B cell (primary cell): ENCODE measurements at regions not wholly inside any gene's neighbourhood (a gene's known extent, or its start where the extent isn't known, plus 50 kb on each side); places are given as distances from the start of the nearest gene placed in this dataset.

ENCODE experiments used
- ATAC-seq: fragments of 200-7000 bp; cut with Tn5 transposase; one replicate; pipeline ENCODE4 v1.10.0; 2021; ENCODE audit warnings: low read depth, mild to moderate bottlenecking, moderate number of reproducible peaks, moderate library complexity
- CTCF ChIA-PET: fragments of 350-600 bp; sonication (Branson Sonifier 250); formaldehyde crosslinking; loops from one replicate; lab custom pipeline; 2021; ENCODE audit warnings: antibody characterized with exemption, inconsistent platforms; lab: Charles Lee
- POLR2A ChIA-PET: fragments of 350-600 bp; sonication (Branson Sonifier 250); formaldehyde crosslinking; loops from one replicate; lab custom pipeline; 2021; ENCODE audit warnings: antibody characterized with exemption; lab: Charles Lee
- DNase-seq: peaks from one replicate; pipeline ENCODE4 v3.0.0; 2013
- H2AFZ ChIP-seq: 2 replicates; pipeline ENCODE4 v1.6.1; 2012; ENCODE audit warnings: mild to moderate bottlenecking, low read depth, low read length; ENCODE audit not compliant: insufficient read depth, poor library complexity, severe bottlenecking
- H3K27ac ChIP-seq, 2 donors: 1 replicate in 1 of 2; 2 replicates in 1 of 2; pipeline ENCODE4 v1.5.1; 2012 to 2013; ENCODE audit warnings: low read length in 2 of 2, mild to moderate bottlenecking in 2 of 2, moderate library complexity in 1 of 2
- H3K27me3 ChIP-seq, 4 experiments: fragments of 200-600 bp in 1 of 4; sonication (generic) in 1 of 4; replicated peaks in 1 of 4; 1 replicate in 2 of 4; 2 replicates in 2 of 4; pipeline versions ENCODE4 v1.6.1 to v1.7.0; 2013 to 2016; ENCODE audit warnings: low read length in 3 of 4, mild to moderate bottlenecking in 2 of 4, mixed read lengths in 1 of 4, moderate library complexity in 1 of 4; ENCODE audit not compliant: insufficient read depth in 4 of 4, control insufficient read depth in 3 of 4; ENCODE audit errors: control extremely low read depth in 1 of 4
- H3K36me3 ChIP-seq, 2 experiments: replicated peaks in 1 of 2; 1 replicate in 1 of 2; 2 replicates in 1 of 2; pipeline versions ENCODE4 v1.6.1 to v1.7.1; 2013; ENCODE audit warnings: low read length in 1 of 2; ENCODE audit not compliant: insufficient read depth in 2 of 2, control insufficient read depth in 1 of 2; ENCODE audit errors: control extremely low read depth in 1 of 2, extremely low read depth in 1 of 2
- H3K4me1 ChIP-seq, 2 donors: fragments of 200-600 bp in 1 of 2; sonication (generic) in 1 of 2; 1 replicate in 1 of 2; 2 replicates in 1 of 2; pipeline versions ENCODE4 v1.5.1 to v1.6.1; 2013 to 2017; ENCODE audit warnings: low read length in 2 of 2; ENCODE audit not compliant: control insufficient read depth in 2 of 2, insufficient read depth in 2 of 2
- H3K4me2 ChIP-seq: replicated peaks from 2 replicates; pipeline ENCODE3; 2012; ENCODE audit warnings: mild to moderate bottlenecking, low read depth, low read length; ENCODE audit not compliant: poor library complexity, severe bottlenecking
- H3K4me3 ChIP-seq, 5 experiments: fragments of 200-600 bp in 1 of 5; sonication (generic) in 1 of 5; 1 replicate in 3 of 5; 2 replicates in 2 of 5; pipeline versions ENCODE4 v1.5.1 to v1.7.0; 2011 to 2016; ENCODE audit warnings: low read length in 4 of 5, mild to moderate bottlenecking in 4 of 5, low read depth in 2 of 5, control low read depth in 1 of 5, moderate library complexity in 1 of 5; ENCODE audit not compliant: insufficient read depth in 1 of 5; ENCODE audit errors: control extremely low read depth in 1 of 5, extremely low read depth in 1 of 5
- H3K79me2 ChIP-seq: fragments of 200-600 bp; sonication (generic); one replicate; pipeline ENCODE4 v1.6.0; 2016; ENCODE audit warnings: low read length; ENCODE audit not compliant: control insufficient read depth, insufficient read depth
- H3K9ac ChIP-seq: fragments of 200-600 bp; sonication (generic); 2 replicates; pipeline ENCODE4 v1.6.1; 2017; ENCODE audit warnings: mild to moderate bottlenecking, low read length, moderate library complexity
- H3K9me3 ChIP-seq, 3 donors: one replicate each; pipeline versions ENCODE4 v1.6.1 to v1.7.1; 2013; ENCODE audit warnings: low read length in 2 of 3; ENCODE audit not compliant: control insufficient read depth in 2 of 3, insufficient read depth in 1 of 3; ENCODE audit errors: control extremely low read depth in 1 of 3
- H4K20me1 ChIP-seq: 2 replicates; pipeline ENCODE4 v1.6.0; 2012; ENCODE audit warnings: mild to moderate bottlenecking, low read length; ENCODE audit not compliant: insufficient read depth, control insufficient read depth, poor library complexity, severe bottlenecking
- H3K27ac Mint-ChIP-seq: one replicate; pipeline ENCODE4 v1.8.0; 2021; ENCODE audit warnings: mixed read lengths
- H3K27me3 Mint-ChIP-seq: one replicate; pipeline ENCODE4 v1.8.0; 2021; ENCODE audit warnings: mixed read lengths
- H3K4me1 Mint-ChIP-seq: one replicate; pipeline ENCODE4 v1.8.0; 2021; ENCODE audit warnings: mixed read lengths
- H3K4me3 Mint-ChIP-seq: one replicate; pipeline ENCODE4 v1.8.0; 2021; ENCODE audit warnings: mixed read lengths
- H3K9me3 Mint-ChIP-seq: one replicate; pipeline ENCODE4 v1.8.0; 2022; ENCODE audit warnings: mixed read lengths; ENCODE audit not compliant: insufficient read depth
- EZH2 ChIP-seq: IDR thresholded peaks from 2 replicates; pipeline ENCODE4 v1.6.1; 2012; ENCODE audit warnings: borderline replicate concordance, low read depth, mild to moderate bottlenecking, moderate library complexity, low read length; ENCODE audit not compliant: insufficient read depth, poor library complexity, severe bottlenecking
- WGBS: methylation state at CpG from one replicate; pipeline ENCODE4 v1.1.5; 2013; ENCODE audit warnings: missing lambda C conversion rate; ENCODE audit not compliant: insufficient coverage; 5-methylcytosine and 5-hydroxymethylcytosine counted together
- intact Hi-C: fragments of 100-400 bp; cut with micrococcal nuclease; formaldehyde crosslinking; loops from one replicate; pipeline ENCODE4 v1.10.0; 2022
- TF ChIP-seq, protein P1 (sequence below): fragments of 200-600 bp; IDR thresholded peaks from one replicate; pipeline ENCODE4 v1.8.0; 2022; ENCODE audit warnings: antibody characterized with exemption, mild to moderate bottlenecking

DNA sequence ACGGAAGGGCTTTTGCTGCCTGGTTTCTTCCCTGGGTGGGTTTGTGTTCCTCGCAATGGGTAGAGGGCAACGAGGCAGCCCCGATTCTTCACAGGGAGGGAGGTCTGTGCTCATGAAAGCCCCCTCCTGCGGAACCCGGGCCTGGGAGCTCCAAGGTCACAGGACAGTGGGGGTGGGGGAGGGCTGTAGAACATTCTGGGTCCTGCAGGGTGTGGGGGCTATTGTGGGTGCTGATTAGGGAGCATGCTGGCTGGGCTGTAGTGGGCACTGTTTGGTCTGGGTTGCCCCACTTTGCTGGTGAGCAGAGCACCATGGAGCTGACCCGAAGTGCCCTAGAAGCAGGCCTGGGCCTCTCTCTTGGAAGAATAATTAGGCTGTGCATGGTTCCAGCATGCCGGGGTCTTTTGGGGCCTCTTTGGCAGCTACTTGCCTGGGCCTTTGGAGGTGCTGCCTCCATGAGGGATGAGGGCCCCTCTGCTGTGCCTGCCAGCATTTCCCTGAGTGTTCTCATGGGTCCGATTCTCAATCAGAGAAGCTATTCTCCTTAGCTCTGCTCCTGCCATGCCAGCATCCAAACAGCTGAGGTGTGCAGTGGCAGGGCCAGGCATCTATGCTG, 232.2 kb upstream of the HS6ST1 start:
- no peak overlapping the region for H3K4me3 Mint-ChIP-seq
- 96% methylated on average over 9 of the region's 9 CpGs for WGBS

GRCh38 chr2:128551435-128551834, 232.8 kb upstream of the HS6ST1 start:
- no peak overlapping the region for H3K27ac Mint-ChIP-seq
- peaks cover 2% of the 10 kb centered on the region for H3K27me3 Mint-ChIP-seq
- no peaks in the 10 kb centered on the region for H3K79me2 ChIP-seq
- no peak overlapping the region for H2AFZ ChIP-seq
- intact Hi-C loops, result no loop called here
- no peak overlapping the region for H3K27ac ChIP-seq
- TF ChIP-seq, protein P1, sequence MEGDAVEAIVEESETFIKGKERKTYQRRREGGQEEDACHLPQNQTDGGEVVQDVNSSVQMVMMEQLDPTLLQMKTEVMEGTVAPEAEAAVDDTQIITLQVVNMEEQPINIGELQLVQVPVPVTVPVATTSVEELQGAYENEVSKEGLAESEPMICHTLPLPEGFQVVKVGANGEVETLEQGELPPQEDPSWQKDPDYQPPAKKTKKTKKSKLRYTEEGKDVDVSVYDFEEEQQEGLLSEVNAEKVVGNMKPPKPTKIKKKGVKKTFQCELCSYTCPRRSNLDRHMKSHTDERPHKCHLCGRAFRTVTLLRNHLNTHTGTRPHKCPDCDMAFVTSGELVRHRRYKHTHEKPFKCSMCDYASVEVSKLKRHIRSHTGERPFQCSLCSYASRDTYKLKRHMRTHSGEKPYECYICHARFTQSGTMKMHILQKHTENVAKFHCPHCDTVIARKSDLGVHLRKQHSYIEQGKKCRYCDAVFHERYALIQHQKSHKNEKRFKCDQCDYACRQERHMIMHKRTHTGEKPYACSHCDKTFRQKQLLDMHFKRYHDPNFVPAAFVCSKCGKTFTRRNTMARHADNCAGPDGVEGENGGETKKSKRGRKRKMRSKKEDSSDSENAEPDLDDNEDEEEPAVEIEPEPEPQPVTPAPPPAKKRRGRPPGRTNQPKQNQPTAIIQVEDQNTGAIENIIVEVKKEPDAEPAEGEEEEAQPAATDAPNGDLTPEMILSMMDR, result no peak
- no peak for TF ChIP-seq EZH2
- no peaks in the 10 kb centered on the region for H3K36me3 ChIP-seq
- no peak overlapping the region for H3K4me3 ChIP-seq
- no peaks in the 10 kb centered on the region for H3K27me3 ChIP-seq
- H3K4me2 ChIP-seq, result no peak overlapping the region
- DNase-seq (no peak), ATAC-seq (no peak)
- ChIA-PET POLR2A (interaction anchor here (0.6 kb wide), 1 partner anchor 51 kb away, joined by 5 read pairs; no protein-coding TSS in a partner anchor), CTCF (no interaction called here)
- 90% methylated on average over 6 of the region's 7 CpGs for WGBS
- H3K9me3 ChIP-seq, result no peaks in the 10 kb centered on the region
- no peak overlapping the region for H3K9ac ChIP-seq
- H3K9me3 Mint-ChIP-seq, result no peaks in the 10 kb centered on the region
- H3K4me1 ChIP-seq, result no peaks in the 10 kb centered on the region
- H4K20me1 ChIP-seq, result no peaks in the 10 kb centered on the region
- no peaks in the 10 kb centered on the region for H3K4me1 Mint-ChIP-seq
- no peak overlapping the region for H3K4me3 Mint-ChIP-seq

More for the DNA sequence above, 232.2 kb upstream of the HS6ST1 start:
- TF ChIP-seq, protein P1, result no peak
- ChIA-PET POLR2A (interaction anchor here (0.6 kb wide), 1 partner anchor 50 kb away, joined by 5 read pairs; no protein-coding TSS in a partner anchor), CTCF (no interaction called here)
- H3K4me1 ChIP-seq, result no peaks in the 10 kb centered on the region
- no peak overlapping the region for H3K4me2 ChIP-seq
- H2AFZ ChIP-seq, result no peak overlapping the region
- ATAC-seq (no peak), DNase-seq (no peak)
- no peak overlapping the region for H3K9ac ChIP-seq
- no peaks in the 10 kb centered on the region for H4K20me1 ChIP-seq
- intact Hi-C loops, result no loop called here
- H3K27me3 Mint-ChIP-seq, result peaks cover 2% of the 10 kb centered on the region
- no peaks in the 10 kb centered on the region for H3K4me1 Mint-ChIP-seq
- no peak overlapping the region for H3K27ac Mint-ChIP-seq
- no peak overlapping the region for H3K27ac ChIP-seq
- no peaks in the 10 kb centered on the region for H3K79me2 ChIP-seq
- no peaks in the 10 kb centered on the region for H3K9me3 ChIP-seq
- H3K4me3 ChIP-seq, result no peak overlapping the region
- H3K27me3 ChIP-seq, result no peaks in the 10 kb centered on the region
- no peaks in the 10 kb centered on the region for H3K36me3 ChIP-seq
- H3K9me3 Mint-ChIP-seq, result no peaks in the 10 kb centered on the region
